Thymus (tissue), 11 donors: ENCODE measurements at regions not wholly inside any gene's neighbourhood (a gene's known extent, or its start where the extent isn't known, plus 50 kb on each side); places are given as distances from the start of the nearest gene placed in this dataset.

Experiments
- DNase-seq, 9 donors: peaks; one replicate each; pipeline ENCODE4 v3.0.0-alpha.2; 2013; ENCODE audit warnings: low spot score in 9 of 9, low read depth in 6 of 9, missing footprints in 1 of 9
- H3K27ac ChIP-seq, 2 donors: one replicate each; pipeline ENCODE4 v1.5.1; 2013; ENCODE audit warnings: control low read depth in 1 of 2, low read depth in 1 of 2, low read length in 1 of 2, mild to moderate bottlenecking in 1 of 2, moderate library complexity in 1 of 2
- H3K27me3 ChIP-seq, 2 donors: one replicate each; pipeline ENCODE4 v1.5.1; 2013; ENCODE audit warnings: low read length in 1 of 2; ENCODE audit not compliant: control insufficient read depth in 2 of 2, insufficient read depth in 1 of 2
- H3K36me3 ChIP-seq, 2 donors: one replicate each; pipeline ENCODE4 v1.5.1; 2013; ENCODE audit warnings: low read length in 1 of 2, mild to moderate bottlenecking in 1 of 2, moderate library complexity in 1 of 2; ENCODE audit not compliant: control insufficient read depth in 2 of 2, insufficient read depth in 2 of 2
- H3K4me1 ChIP-seq, 2 donors: one replicate each; pipeline ENCODE4 v1.5.1; 2013; ENCODE audit warnings: low read length in 2 of 2; ENCODE audit not compliant: control insufficient read depth in 2 of 2, insufficient read depth in 2 of 2
- H3K4me3 ChIP-seq, 2 donors: one replicate each; pipeline ENCODE4 v1.5.1; 2013; ENCODE audit warnings: low read length in 2 of 2, control low read depth in 1 of 2, mild to moderate bottlenecking in 1 of 2
- H3K9me3 ChIP-seq, 2 donors: one replicate each; pipeline ENCODE4 v1.5.1; 2013; ENCODE audit warnings: low read length in 1 of 2, mild to moderate bottlenecking in 1 of 2; ENCODE audit not compliant: control insufficient read depth in 2 of 2, insufficient read depth in 1 of 2
- WGBS: extraction: QIAGEN DNeasy Blood & Tissue Kit; methylation state at CpG from one replicate; pipeline ENCODE4 v1.1.7; 2013; 5-methylcytosine and 5-hydroxymethylcytosine counted together
- donor health status: healthy.

DNA sequence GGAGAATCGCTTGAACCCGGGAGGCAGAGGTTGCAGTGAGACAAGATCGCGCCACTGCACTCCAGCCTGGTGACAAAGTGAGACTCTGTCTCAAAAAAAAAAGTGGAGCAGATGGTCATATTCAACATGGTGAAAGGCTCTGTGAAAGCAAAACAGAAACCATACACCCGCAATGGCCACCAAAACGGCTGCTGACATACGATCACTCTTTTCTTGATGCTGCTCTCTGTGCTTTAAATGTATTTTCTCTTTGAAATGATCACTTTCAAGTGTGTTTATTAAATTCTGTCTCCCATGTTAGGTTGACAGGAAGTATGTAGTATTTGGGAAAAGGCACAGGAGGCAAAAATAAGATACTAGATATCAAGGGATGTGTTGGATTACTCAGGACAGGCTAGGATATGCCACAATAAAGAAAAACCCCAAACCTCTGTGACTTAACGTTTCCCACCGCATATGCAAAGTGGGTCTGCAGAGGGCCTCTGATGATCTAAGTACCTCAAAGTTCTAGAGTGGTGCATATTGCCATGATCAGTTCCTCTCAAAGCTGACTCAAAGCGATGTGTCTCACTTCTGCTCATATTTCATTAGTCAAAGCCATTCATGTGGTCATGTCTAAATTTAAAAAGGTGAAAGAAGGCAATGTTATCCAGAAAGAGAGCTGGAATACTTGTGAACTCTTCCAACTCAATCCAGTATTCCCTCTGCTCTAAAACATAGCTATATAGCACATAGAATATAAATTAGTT lies 155.1 kb upstream of the SOX4 start:
- H3K27me3 ChIP-seq = no peaks in the 10 kb centered on the region
- DNase-seq = peak in 2 of 9 donors; percentile 15 to 37
- 47% methylated on average over 10 of the region's 10 CpGs for WGBS

DNA sequence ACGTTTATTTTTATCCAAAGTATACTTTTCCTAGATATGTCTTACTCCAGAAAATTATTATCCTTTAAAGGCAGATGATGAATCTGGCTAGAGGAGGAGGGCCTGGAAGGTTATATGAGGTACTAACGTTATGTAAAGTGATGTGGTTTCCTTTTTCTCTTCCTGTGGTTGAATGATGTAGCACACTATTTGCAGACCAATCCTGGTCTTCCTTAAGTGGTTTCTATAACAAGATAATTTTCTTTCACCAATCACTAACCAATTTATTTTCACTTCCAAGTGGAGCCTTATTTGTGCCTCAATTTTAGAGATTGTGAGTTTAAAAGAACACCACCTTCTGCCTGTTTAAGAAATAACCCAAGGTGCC lies 154.6 kb upstream of the SOX4 start:
- no peaks in the 10 kb centered on the region for H3K9me3 ChIP-seq
- no peak overlapping the region for H3K27ac ChIP-seq
- H3K27me3 ChIP-seq = no peaks in the 10 kb centered on the region
- H3K4me3 ChIP-seq = no peak overlapping the region
- 8% methylated on average over 2 of the region's 2 CpGs for WGBS
- peaks cover 3 to 6% of the 10 kb centered on the region in 2 donors for H3K4me1 ChIP-seq
- H3K36me3 ChIP-seq = no peaks in the 10 kb centered on the region
- peak in 2 of 9 donors; percentile 18 to 34 for DNase-seq

More for the DNA sequence above, 155.1 kb upstream of the SOX4 start:
- H3K36me3 ChIP-seq = no peaks in the 10 kb centered on the region
- H3K4me1 ChIP-seq = peaks cover 3 to 6% of the 10 kb centered on the region in 2 donors
- H3K27ac ChIP-seq = no peak overlapping the region
- no peaks in the 10 kb centered on the region for H3K9me3 ChIP-seq
- H3K4me3 ChIP-seq = no peak overlapping the region

DNA sequence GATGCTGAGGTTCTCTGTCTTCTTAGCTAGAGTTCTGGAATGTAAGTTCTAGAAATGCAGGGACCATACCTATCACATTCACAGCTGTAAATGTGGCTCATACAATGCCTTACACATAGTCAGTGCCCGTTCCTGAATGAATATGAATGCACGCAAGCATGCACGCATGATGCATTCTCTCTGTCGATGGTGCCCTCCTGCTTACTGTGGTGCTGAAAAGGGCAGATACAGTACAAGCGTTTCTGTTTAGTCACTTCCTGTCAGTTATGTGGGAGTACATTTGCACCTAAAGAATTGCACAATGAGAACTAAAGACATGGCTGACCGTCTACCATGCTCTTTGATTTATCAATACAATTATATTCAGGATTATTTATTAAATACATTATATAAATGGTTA lies 152.2 kb upstream of the SOX4 start:
- Histone ChIP-seq H3K36me3 (no peaks in the 10 kb centered on the region), H3K4me3 (no peak overlapping the region), H3K9me3 (no peaks in the 10 kb centered on the region), H3K4me1 (peaks cover 3 to 6% of the 10 kb centered on the region in 2 donors), H3K27ac (no peak overlapping the region), H3K27me3 (no peaks in the 10 kb centered on the region)
- DNase-seq = peak in 1 of 9 donors; percentile 6
- 75% methylated on average over 6 of the region's 6 CpGs for WGBS

DNA sequence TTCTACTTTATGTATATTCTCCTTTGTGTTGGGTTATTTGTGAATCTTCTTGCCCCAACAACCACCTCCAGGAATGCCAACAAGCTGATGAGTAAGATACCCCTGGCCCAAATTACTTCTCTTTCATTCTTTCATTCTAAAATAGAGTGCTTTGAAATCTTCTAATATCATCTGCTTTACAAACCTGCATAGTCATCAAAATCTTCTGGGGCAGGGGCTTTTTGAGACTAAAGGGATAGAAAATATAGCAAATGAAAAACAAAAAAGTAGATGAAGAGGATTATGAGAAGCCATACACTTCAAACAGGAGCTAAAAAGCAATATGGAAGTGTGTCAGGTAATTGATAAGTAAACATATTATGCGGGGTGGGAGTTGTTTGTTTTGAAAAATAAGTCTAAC lies 150.7 kb upstream of the SOX4 start:
- DNase-seq = no peak
- Histone ChIP-seq H3K9me3 (no peaks in the 10 kb centered on the region), H3K4me3 (no peak overlapping the region), H3K27me3 (no peaks in the 10 kb centered on the region), H3K36me3 (no peaks in the 10 kb centered on the region), H3K4me1 (peaks cover 3 to 6% of the 10 kb centered on the region in 2 donors), H3K27ac (no peak overlapping the region)
- WGBS = 100% methylated on average over 1 of the region's 1 CpG

DNA sequence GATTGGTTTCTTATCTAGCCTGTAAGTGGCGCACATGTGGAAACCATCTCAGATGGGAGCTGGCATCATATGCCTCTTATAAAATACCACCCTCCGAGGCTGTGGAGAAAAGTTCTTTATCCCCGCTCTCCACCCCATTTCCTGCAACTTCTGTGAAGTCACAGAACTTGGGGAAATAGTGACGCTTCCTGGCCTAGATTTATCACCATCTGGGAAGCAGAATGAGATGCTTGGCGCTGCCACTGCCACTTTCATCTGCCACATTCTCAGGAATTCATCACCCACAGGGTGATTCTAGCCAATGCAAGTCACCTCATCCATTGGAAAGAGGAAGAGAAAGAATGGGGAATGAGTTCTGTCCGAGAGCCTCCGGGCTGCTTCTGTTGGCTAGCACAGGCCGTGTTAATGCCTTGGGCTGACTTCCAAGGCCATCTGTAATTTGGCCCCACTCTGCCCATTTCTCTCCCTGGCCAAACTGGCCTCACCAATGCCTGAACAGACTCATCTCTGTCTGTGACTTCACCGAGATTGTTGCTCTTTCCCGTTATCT lies 148.8 kb upstream of the SOX4 start:
- no peak for DNase-seq
- H3K4me3 ChIP-seq = no peak overlapping the region
- H3K27ac ChIP-seq = no peak overlapping the region
- H3K4me1 ChIP-seq = no peaks in the 10 kb centered on the region
- no peaks in the 10 kb centered on the region for H3K27me3 ChIP-seq
- no peaks in the 10 kb centered on the region for H3K36me3 ChIP-seq
- H3K9me3 ChIP-seq = no peaks in the 10 kb centered on the region
- 92% methylated on average over 10 of the region's 10 CpGs for WGBS

DNA sequence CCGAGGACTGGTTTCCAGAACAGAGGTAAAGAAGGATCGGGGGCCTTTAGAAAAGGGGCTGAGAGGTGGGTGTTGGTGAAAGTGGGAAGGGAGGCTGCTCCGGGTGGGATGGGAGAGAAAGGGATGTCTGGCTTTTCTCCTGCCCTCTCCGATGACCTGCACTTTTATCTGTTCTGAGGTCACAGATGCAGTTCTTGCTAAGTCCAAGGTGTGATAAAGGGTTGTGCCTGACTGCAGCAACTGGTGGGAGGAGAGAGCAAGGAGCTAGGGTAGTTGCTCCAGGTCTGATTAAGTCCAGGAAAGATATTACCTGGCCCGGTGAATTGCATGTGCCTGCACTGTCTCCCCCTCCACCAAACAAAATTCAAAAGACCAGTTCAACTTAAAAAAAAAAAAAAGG lies 145.6 kb upstream of the SOX4 start:
- no peaks in the 10 kb centered on the region for H3K36me3 ChIP-seq
- DNase-seq = no peak
- H3K9me3 ChIP-seq = no peaks in the 10 kb centered on the region
- no peaks in the 10 kb centered on the region for H3K4me1 ChIP-seq
- H3K27ac ChIP-seq = no peak overlapping the region
- 97% methylated on average over 5 of the region's 5 CpGs for WGBS
- no peaks in the 10 kb centered on the region for H3K27me3 ChIP-seq
- no peak overlapping the region for H3K4me3 ChIP-seq

DNA sequence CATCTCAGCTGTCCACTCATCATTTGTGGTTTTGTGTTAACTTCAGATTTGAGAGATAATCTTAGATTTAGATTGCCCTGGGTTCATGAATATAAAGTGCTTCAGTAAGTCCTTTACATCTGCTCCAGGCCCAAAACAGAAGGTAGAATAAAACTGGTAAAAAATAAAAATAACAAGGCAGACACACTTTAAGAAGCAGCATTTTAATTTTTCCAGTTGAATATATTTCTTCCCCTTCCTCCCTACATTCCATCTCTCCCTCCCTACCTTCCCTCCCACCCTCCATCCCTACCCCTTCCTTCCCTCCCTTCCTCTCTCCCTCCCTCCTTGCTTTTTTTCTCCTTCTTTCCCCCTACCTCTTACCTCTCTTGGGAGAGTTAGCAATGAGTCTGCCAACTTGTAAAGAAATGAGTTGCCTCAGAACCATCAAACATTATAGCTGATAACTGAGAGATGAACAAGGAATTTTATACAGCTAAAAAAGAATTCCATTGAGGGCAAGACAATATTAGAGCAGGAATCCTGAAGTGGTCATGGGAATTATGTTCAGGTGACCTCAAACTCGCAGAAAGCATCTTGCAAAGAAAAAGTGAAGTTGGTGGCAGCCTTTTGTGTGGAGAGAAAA lies 145.0 kb upstream of the SOX4 start:
- no peaks in the 10 kb centered on the region for H3K36me3 ChIP-seq
- no peak overlapping the region for H3K27ac ChIP-seq
- no peaks in the 10 kb centered on the region for H3K9me3 ChIP-seq
- WGBS = 57% methylated on average over 1 of the region's 1 CpG
- H3K4me1 ChIP-seq = no peaks in the 10 kb centered on the region
- no peak overlapping the region for H3K4me3 ChIP-seq
- no peak for DNase-seq
- H3K27me3 ChIP-seq = no peaks in the 10 kb centered on the region

DNA sequence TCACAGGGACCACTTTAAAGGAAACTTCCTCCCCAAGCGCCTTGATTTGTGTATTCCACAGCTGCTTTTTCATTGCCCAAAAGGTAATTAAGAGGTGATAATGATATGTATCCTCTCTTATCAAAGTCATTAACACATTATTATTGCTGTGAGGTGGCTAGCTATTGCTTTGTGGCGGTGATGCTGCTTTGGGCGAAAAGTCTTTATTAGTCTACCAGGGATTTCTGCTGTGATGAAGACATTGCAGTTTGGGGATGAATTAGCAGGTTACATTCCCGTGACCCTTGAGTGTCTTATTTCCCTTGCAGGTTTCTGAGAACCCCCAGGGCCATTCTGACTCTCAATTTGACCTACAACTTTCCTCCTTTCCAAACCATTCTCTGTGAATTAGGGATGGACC lies 143.4 kb upstream of the SOX4 start:
- Histone ChIP-seq H3K4me1 (no peaks in the 10 kb centered on the region), H3K9me3 (no peaks in the 10 kb centered on the region), H3K4me3 (no peak overlapping the region), H3K27ac (no peak overlapping the region), H3K36me3 (no peaks in the 10 kb centered on the region), H3K27me3 (no peaks in the 10 kb centered on the region)
- WGBS = 94% methylated on average over 4 of the region's 4 CpGs
- no peak for DNase-seq

DNA sequence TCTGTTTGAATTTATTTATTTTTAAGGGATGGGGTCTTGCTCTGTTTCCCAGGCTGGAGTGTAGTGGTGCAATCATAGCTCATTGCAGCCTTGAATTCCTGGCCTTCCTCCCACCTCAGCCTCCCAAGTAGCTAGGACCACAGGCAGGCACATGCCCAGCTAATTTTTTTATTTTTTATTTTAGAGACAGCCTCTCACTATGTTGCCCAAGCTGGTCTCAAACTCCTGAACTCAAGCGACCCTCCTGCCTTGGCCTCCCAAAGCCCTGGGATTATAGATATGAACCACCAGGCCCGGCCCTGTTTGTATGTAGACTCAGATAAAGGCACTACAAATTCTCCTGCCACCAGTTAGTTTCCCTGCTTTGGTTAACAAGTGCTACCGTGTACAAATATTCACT lies 142.9 kb upstream of the SOX4 start:
- Histone ChIP-seq H3K36me3 (no peaks in the 10 kb centered on the region), H3K27me3 (no peaks in the 10 kb centered on the region), H3K4me1 (no peaks in the 10 kb centered on the region), H3K27ac (no peak overlapping the region), H3K4me3 (no peak overlapping the region), H3K9me3 (no peaks in the 10 kb centered on the region)
- WGBS = 97% methylated on average over 3 of the region's 3 CpGs
- no peak for DNase-seq
